DND-41 (cell line): ENCODE measurements at regions not wholly inside any gene's neighbourhood (a gene's known extent, or its start where the extent isn't known, plus 50 kb on each side); places are given as distances from the start of the nearest gene placed in this dataset.

Experiments
- ATAC-seq: fragments of 200-7000 bp; cut with Tn5 transposase; 3 replicates; pipeline ENCODE4 v1.9.1; 2021; ENCODE audit warnings: low read depth; ENCODE audit not compliant: insufficient read depth
- DNase-seq: peaks from one replicate; pipeline ENCODE4 v3.0.0-alpha.2; 2020
- H2AFZ ChIP-seq: 2 replicates; pipeline ENCODE4 v1.6.0; 2012; ENCODE audit warnings: low read depth, low read length
- H3K27ac ChIP-seq: 2 replicates; pipeline ENCODE4 v1.5.1; 2012; ENCODE audit warnings: low read length, inconsistent platforms
- H3K27me3 ChIP-seq: fragments of 200-600 bp; sonication (generic); 2 replicates; pipeline ENCODE4 v1.6.0; 2012; ENCODE audit warnings: low read length, mild to moderate bottlenecking, inconsistent platforms; ENCODE audit not compliant: insufficient read depth, poor library complexity
- H3K36me3 ChIP-seq: 2 replicates; pipeline ENCODE4 v1.5.1; 2012; ENCODE audit warnings: low read length, inconsistent platforms; ENCODE audit not compliant: insufficient read depth
- H3K4me1 ChIP-seq: 2 replicates; pipeline ENCODE4 v1.5.1; 2012; ENCODE audit warnings: mild to moderate bottlenecking, low read length; ENCODE audit not compliant: insufficient read depth
- H3K4me2 ChIP-seq: 2 replicates; pipeline ENCODE4 v1.6.0; 2012; ENCODE audit warnings: mild to moderate bottlenecking, moderate library complexity, low read length, inconsistent platforms; ENCODE audit not compliant: insufficient read depth
- H3K4me3 ChIP-seq, 2 experiments: fragments of 200-600 bp in 1 of 2; shearing (Covaris generic) in 1 of 2; 2 replicates each; pipeline ENCODE4 v1.5.1; 2012 to 2016; ENCODE audit warnings: inconsistent platforms in 2 of 2, low read length in 2 of 2, mild to moderate bottlenecking in 2 of 2, low read depth in 1 of 2, moderate library complexity in 1 of 2
- H3K79me2 ChIP-seq: 2 replicates; pipeline ENCODE4 v1.6.0; 2012; ENCODE audit warnings: low read length, inconsistent platforms; ENCODE audit not compliant: insufficient read depth
- H3K9ac ChIP-seq: 2 replicates; pipeline ENCODE4 v1.6.0; 2012; ENCODE audit warnings: low read depth, mild to moderate bottlenecking, inconsistent platforms, low read length, moderate library complexity
- H3K9me3 ChIP-seq: 2 replicates; pipeline ENCODE4 v1.5.1; 2012; ENCODE audit warnings: low read length, moderate library complexity, mild to moderate bottlenecking, inconsistent platforms; ENCODE audit not compliant: insufficient read depth, severe bottlenecking
- H4K20me1 ChIP-seq: 2 replicates; pipeline ENCODE4 v1.6.0; 2012; ENCODE audit warnings: low read length; ENCODE audit not compliant: insufficient read depth
- EZH2 ChIP-seq: IDR thresholded peaks from 3 replicates; pipeline ENCODE4 v1.6.1; 2012; ENCODE audit warnings: borderline replicate concordance, low read depth, mild to moderate bottlenecking, moderate library complexity, low read length, inconsistent platforms; ENCODE audit not compliant: severe bottlenecking
- TF ChIP-seq, protein P1 (sequence below): IDR thresholded peaks from 2 replicates; pipeline ENCODE4 v1.5.1; 2012; ENCODE audit warnings: borderline replicate concordance, low read length, moderate library complexity, mild to moderate bottlenecking; ENCODE audit not compliant: poor library complexity, severe bottlenecking; ENCODE audit errors: extremely low read depth

- no peak overlapping the region for H3K4me2 ChIP-seq
- H3K79me2 ChIP-seq: no peaks in the 10 kb centered on the region
- DNase-seq: no peak
- H3K9ac ChIP-seq: no peak overlapping the region
- H3K36me3 ChIP-seq: no peaks in the 10 kb centered on the region
- H3K9me3 ChIP-seq: peaks cover 5% of the 10 kb centered on the region
- no peak for ATAC-seq
- no peak overlapping the region for H2AFZ ChIP-seq
- H3K27me3 ChIP-seq: no peaks in the 10 kb centered on the region
- no peak overlapping the region for H3K27ac ChIP-seq
- no peaks in the 10 kb centered on the region for H4K20me1 ChIP-seq
- no peaks in the 10 kb centered on the region for H3K4me1 ChIP-seq
- no peak overlapping the region for H3K4me3 ChIP-seq
- TF ChIP-seq EZH2: no peak
- TF ChIP-seq, protein P1, sequence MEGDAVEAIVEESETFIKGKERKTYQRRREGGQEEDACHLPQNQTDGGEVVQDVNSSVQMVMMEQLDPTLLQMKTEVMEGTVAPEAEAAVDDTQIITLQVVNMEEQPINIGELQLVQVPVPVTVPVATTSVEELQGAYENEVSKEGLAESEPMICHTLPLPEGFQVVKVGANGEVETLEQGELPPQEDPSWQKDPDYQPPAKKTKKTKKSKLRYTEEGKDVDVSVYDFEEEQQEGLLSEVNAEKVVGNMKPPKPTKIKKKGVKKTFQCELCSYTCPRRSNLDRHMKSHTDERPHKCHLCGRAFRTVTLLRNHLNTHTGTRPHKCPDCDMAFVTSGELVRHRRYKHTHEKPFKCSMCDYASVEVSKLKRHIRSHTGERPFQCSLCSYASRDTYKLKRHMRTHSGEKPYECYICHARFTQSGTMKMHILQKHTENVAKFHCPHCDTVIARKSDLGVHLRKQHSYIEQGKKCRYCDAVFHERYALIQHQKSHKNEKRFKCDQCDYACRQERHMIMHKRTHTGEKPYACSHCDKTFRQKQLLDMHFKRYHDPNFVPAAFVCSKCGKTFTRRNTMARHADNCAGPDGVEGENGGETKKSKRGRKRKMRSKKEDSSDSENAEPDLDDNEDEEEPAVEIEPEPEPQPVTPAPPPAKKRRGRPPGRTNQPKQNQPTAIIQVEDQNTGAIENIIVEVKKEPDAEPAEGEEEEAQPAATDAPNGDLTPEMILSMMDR: no peak
Measured at GRCh38 chr2:194087089-194087958, 1569.7 kb upstream of the SLC39A10 start.

DNA sequence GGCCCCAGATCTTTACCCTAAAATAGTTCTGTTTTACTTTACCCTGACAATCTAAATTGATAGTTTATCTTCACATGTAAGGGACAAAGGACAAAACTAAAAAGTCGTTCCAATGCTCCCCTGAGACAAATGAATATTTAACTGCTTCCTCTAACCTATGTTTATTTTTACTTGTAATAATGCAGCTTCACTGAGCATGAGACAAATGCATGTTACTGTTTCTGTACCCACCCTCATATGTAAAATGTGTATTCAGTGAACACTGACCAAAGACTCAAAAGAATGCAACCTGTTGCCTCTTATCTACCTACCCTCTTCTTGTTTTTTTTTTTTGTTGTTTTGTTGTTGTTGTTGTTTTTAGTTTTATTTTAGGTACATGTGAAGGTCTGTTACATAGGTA, 1570.9 kb upstream of the SLC39A10 start:
- ATAC-seq: no peak
- H3K9me3 ChIP-seq: peaks cover 5% of the 10 kb centered on the region
- no peak overlapping the region for H3K9ac ChIP-seq
- H3K4me1 ChIP-seq: no peaks in the 10 kb centered on the region
- H4K20me1 ChIP-seq: no peaks in the 10 kb centered on the region
- no peaks in the 10 kb centered on the region for H3K79me2 ChIP-seq
- H3K4me3 ChIP-seq: no peak overlapping the region
- TF ChIP-seq EZH2: no peak
- TF ChIP-seq, protein P1: no peak
- H3K4me2 ChIP-seq: no peak overlapping the region
- H3K36me3 ChIP-seq: no peaks in the 10 kb centered on the region
- H3K27ac ChIP-seq: no peak overlapping the region
- H2AFZ ChIP-seq: no peak overlapping the region
- no peak for DNase-seq
- no peaks in the 10 kb centered on the region for H3K27me3 ChIP-seq

DNA sequence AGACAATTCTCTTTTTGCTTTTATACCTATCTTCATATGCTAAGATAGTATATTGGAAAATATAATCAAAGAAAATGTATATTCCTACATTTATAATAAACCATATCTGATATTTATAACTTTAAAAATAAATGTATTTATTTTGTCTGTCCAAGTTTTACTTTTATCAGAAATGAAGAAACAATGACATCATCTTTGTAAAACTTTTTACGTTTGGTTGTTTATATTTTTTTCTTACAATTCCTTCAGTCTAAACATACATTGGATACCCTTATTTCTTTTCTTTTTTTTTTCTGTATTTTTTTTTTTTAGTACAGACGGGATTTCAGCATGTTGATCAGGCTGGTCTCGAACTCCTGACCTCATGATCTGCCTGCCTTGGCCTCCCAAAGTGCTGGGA, 1577.0 kb upstream of the SLC39A10 start:
- Histone ChIP-seq H3K4me3 (no peak overlapping the region), H3K79me2 (no peaks in the 10 kb centered on the region), H3K9ac (no peak overlapping the region), H2AFZ (no peak overlapping the region), H3K27me3 (no peaks in the 10 kb centered on the region), H3K4me1 (no peaks in the 10 kb centered on the region), H3K4me2 (no peak overlapping the region), H4K20me1 (no peaks in the 10 kb centered on the region), H3K9me3 (peaks cover 5% of the 10 kb centered on the region), H3K36me3 (no peaks in the 10 kb centered on the region), H3K27ac (no peak overlapping the region)
- DNase-seq (no peak), ATAC-seq (no peak)
- TF ChIP-seq, protein P1: no peak
- TF ChIP-seq EZH2: no peak
